DND-41 (cell line): ENCODE measurements at regions not wholly inside any gene's neighbourhood (a gene's known extent, or its start where the extent isn't known, plus 50 kb on each side); places are given as distances from the start of the nearest gene placed in this dataset.

Experiments used
- CTCF ChIP-seq: IDR thresholded peaks from 2 replicates; pipeline ENCODE4 v1.5.1; 2012; ENCODE audit warnings: borderline replicate concordance, low read length, moderate library complexity, mild to moderate bottlenecking; ENCODE audit not compliant: poor library complexity, severe bottlenecking; ENCODE audit errors: extremely low read depth
- EZH2 ChIP-seq: IDR thresholded peaks from 3 replicates; pipeline ENCODE4 v1.6.1; 2012; ENCODE audit warnings: borderline replicate concordance, low read depth, mild to moderate bottlenecking, moderate library complexity, low read length, inconsistent platforms; ENCODE audit not compliant: severe bottlenecking

- no peak for TF ChIP-seq CTCF
- no peak for TF ChIP-seq EZH2
Observed at GRCh38 chr1:110286564-110286963, 52.6 kb upstream of the RBM15 start.
